GM23338 (cell line): ENCODE measurements at regions not wholly inside any gene's neighbourhood (a gene's known extent, or its start where the extent isn't known, plus 50 kb on each side); places are given as distances from the start of the nearest gene placed in this dataset.

Source experiments
- CREB1 ChIP-seq: fragments of 250-450 bp; sonication (Bioruptor Pico); IDR thresholded peaks from 2 replicates; pipeline ENCODE4 v1.5.0; 2020; ENCODE audit warnings: low read depth, mild to moderate bottlenecking, moderate library complexity
- CTCF ChIP-seq, 2 experiments: fragments of 200-600 bp in 1 of 2; sonication (generic) in 1 of 2; conservative IDR thresholded peaks; 2 replicates each; pipeline versions ENCODE4 v1.5.1 to v1.6.1; 2016 to 2017; ENCODE audit warnings: antibody characterized with exemption in 2 of 2, low read depth in 2 of 2, mild to moderate bottlenecking in 2 of 2, moderate library complexity in 1 of 2
- POLR2AphosphoS5 ChIP-seq: IDR thresholded peaks from 2 replicates; pipeline ENCODE4 v1.6.1; 2016; ENCODE audit warnings: antibody characterized with exemption, low read depth
- REST ChIP-seq: IDR thresholded peaks from one replicate; pipeline ENCODE4 v1.6.1; 2018; ENCODE audit warnings: antibody characterized with exemption; ENCODE audit not compliant: unreplicated experiment

- TF ChIP-seq CTCF (conservative IDR thresholded peaks at IDR 0.05; ENCODE audit: low read depth in 2 of 2) (no peak), REST (no peak), CREB1 (CRISPR knock-in tag) (no peak), POLR2AphosphoS5 (no peak)
These were observed 240.8 kb upstream of the TMPO start for GRCh38 chr12:98274430-98275130.
